ENCODE measurements at regions not wholly inside any gene's neighbourhood (a gene's known extent, or its start where the extent isn't known, plus 50 kb on each side); places are given as distances from the start of the nearest gene placed in this dataset.

GRCh38 chr2:150887926-150888325 lies 373.7 kb downstream of the RBM43 start:
- no peak for DNase-seq

DNA sequence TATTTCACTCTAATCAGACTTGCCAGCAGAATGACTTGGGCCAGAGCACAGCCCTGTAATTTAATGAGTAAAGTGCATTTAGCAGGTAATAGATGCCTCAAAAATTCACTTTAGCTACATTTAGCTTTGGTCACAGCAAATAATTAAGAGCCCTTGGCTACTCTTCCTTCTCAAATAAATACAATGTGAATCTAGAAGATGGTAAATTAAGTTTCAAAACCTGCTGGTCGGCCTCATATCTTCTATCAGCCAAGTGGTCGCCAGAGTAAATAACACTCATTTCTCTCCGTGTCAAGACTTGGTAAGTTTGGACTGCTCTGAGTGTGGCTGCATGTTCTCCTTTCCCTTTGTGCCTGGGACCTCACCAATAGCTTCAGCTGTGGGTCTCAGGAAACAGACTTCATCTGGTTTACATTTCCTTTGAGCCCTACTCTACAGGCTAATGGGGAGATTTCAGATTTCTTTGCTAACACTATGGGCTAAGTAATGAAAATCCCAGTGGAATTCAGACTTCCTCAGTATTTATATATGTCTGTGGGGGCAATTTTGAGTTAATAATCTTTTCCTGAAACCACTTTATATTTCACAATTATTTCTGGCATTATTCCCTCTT lies 375.8 kb downstream of the RBM43 start:
- no peak for DNase-seq

GRCh38 chr2:150885236-150885635 lies 376.4 kb downstream of the RBM43 start:
- no peak for DNase-seq

GRCh38 chr2:150883613-150883895 lies 378.1 kb downstream of the RBM43 start:
- no peak for DNase-seq

GRCh38 chr2:150882751-150883612 lies 378.7 kb downstream of the RBM43 start:
- DNase-seq, result no peak

- no peak for DNase-seq
These were observed 380.7 kb downstream of the RBM43 start for GRCh38 chr2:150880986-150881385.

DNA sequence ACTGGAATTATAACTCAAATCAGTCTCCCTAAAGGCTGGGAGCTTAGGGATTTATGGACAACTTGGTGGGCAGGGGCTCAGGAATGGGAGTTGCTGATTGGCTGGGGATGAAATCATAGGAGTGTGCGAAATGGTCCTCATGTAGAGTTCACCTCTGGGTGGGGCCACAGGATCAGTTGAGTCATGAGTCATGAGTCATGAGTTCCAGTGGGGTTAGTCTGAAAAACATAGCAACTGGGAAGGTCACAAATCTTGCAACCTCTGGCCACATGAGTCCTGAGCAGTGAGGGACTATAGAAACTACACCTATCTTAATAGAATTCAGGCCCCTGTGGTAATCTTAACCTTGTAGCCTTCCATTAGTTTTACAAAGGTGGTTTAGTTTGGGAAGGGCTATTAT lies 383.3 kb downstream of the RBM43 start:
- no peak for DNase-seq

DNA sequence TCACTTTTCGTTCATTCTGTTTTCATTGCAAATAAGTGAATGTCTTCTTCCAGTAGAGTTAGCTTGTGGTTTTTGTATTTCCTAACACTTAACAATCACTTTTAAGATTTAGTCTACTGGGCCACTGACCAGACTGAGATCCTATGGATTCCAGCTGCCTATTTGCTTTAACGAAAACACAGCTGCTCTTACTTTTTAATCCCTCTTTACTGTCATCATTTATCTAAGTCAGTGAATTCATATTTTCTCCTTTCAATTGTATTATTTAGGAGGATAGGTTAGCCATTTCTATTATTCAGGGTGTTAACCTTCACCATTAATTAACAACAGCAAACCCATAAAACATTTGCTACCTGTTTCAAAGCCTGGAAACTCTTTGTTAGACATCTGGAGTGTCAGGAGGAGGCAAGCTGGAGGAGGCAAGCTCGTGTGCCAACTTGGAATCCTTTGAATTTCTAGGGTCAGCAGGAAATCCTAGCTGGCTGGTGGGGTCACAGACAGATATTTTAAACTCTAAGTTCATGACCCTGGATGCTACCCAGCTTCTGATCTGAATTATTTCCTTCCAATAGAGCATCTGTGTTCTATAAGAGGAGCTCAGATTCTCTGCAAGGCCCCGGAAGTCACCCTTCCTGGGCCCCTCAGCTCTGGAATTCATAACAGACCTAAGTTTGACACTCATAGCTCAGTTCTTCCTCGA lies 385.3 kb downstream of the RBM43 start:
- DNase-seq, result no peak

- DNase-seq, result no peak
These were observed 385.9 kb upstream of the RND3 start for GRCh38 chr2:150873396-150873772.

DNA sequence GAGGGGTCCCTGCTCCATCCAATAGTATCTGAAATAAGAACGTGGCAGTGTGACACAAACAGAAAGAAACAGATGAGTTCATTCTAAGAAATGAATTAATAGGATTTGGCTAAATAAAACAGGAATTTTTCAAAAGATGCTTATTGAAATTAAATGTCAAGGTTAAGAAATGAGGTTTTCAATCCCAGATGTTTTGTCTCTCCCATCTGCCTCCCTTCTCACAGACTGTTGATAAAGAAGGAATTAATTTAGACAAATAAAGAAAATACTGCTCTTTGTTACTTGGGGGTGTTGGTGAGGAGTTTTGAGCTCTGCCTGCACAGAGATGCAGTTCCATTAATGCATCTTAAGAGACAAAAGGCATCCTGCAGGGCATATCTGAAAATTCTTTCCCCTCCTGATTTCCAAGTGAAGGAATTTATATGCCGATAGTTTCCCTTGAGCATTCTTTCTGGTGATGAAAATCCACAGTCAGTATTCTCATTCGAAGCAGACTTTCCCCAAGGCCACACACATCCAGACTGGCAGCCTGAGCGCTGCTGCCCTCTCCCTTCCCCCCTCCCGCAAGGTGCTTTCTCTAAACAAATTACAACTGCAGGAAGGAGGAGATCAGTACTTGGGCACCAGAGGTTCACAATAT lies 385.4 kb upstream of the RND3 start:
- no peak for DNase-seq

GRCh38 chr2:150866431-150866830 lies 379.0 kb upstream of the RND3 start:
- DNase-seq, result no peak

- no peak for DNase-seq
These were observed 376.2 kb upstream of the RND3 start for GRCh38 chr2:150863691-150864090.

DNA sequence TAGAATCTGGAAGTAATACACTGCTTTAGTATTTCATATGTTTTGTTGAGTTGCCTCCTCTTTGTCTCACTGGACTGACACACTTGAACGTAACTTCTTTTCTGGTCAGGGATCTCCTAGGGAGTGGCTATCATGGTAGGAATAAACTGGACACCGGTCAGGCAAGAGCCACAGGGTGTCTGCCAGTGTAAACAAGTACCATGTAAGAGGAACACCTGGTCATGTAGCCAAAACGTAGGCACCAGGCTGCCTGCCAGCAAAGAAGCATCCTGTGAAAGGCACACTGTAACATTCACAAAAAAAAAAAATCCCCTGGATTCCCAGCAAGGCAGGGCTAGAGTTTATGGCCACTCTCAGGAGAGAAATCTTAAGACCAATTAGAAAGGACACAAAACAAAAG lies 372.8 kb upstream of the RND3 start:
- no peak for DNase-seq

DNA sequence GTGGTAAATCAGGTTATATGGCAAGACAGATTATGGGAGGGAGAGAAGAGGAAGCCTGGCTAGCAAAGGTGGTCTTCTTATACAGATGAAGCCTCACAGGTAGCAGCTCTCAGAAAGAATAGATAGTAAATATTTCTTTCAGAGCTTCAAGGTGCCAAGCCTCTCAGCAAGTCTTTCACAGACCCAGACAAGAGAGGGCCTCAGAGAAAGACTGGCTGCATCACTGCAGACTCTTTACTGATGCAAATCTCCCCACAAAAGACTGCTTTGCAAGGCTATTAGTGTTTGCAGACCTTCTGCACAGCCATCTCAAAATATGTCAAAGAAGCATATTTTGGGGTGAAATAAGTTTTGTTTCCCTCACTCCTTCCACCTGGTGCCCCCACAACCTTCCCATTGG lies 372.4 kb upstream of the RND3 start:
- no peak for DNase-seq

- DNase-seq, result no peak
These were observed 371.7 kb upstream of the RND3 start for GRCh38 chr2:150859162-150859561.

DNA sequence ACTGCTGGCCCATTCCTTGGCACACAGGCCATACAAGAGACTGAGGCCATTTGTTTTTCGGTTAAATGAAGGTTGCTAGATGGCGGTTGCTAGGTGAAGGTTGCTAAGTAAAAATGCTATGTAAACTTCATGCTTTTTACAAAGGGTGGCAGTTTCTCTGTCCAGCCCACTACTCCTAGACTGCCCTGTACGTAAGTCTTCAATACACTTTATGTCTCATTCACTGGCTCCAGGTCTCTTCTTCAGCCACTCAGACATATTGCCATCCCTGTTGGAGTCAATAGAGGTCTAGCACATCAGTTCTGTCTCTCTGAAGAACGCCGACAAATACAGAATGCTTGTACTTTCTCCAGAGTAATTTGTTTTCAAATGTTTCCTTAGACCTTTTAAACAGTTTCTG lies 370.9 kb upstream of the RND3 start:
- DNase-seq, result no peak

DNA sequence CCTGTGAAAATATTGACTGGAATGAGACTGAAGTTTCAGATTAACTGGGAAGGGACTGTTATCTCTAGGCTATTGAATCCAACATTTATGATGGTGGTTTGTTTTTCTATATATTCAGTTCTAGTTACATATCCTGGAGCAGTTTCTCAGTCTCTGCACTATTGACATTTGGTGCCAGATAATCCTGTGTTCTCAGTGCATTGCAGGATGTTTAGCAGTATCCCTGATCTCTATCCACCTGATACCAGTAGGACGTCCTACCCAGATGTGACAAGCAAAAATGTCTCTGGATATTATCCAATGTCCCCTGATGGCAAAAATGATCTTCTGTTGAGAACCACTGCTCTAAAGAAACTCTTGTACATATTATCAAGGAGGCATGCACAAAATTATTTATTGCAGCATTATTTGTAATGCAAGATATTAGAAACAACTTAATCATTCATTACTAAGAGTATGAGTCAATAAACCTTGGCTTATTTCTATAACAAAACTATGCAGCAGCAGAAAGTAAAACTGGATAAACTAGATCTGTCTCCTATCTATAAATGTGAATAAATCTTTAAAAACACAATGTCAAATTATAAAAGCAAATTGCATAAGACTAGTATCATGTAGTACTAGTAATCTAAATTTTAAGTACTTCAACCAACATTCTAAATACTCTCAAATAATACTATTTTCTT lies 369.3 kb upstream of the RND3 start:
- DNase-seq, result no peak

DNA sequence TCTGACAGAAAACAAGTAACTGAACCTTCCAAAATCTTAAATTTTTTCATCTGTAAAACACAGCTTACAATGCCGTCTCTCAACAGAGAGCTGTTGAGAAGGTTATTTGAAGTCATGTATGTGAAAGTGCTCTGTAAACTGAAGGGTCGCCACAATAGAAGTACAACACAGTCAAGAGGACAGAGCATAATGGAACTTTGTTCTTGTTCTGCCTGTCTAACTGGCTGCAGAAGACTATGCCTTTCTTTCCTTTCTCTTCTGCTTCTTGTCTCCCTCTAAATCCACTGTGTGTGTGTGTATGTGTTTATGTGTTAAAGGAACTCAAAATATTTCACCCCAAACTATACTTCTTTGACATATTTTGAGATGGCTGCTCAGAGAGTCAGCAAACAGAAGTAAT lies 365.8 kb upstream of the RND3 start:
- no peak for DNase-seq

- DNase-seq, result no peak
These were observed 363.2 kb upstream of the RND3 start for GRCh38 chr2:150850641-150851040.

- DNase-seq, result no peak
These were observed 360.1 kb upstream of the RND3 start for GRCh38 chr2:150847578-150847977.

DNA sequence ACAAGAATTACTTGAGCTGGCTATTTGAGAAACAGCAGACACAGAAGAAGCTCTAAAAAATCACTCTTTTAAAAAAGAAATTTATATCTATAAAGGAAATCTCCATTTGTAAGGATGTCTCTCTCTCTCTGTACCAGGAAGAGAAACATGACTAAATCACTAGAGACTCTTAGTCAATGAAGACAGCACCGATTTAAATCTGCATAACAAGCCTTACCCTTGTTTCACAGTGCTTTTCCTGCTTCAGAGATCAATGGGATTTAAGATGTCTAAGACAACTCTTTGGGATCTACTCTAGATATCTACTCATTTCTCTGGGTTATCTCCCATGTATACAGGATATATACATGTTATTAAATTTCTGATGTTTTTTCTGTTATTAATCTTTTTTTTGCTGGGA lies 359.2 kb upstream of the RND3 start:
- DNase-seq, result no peak

DNA sequence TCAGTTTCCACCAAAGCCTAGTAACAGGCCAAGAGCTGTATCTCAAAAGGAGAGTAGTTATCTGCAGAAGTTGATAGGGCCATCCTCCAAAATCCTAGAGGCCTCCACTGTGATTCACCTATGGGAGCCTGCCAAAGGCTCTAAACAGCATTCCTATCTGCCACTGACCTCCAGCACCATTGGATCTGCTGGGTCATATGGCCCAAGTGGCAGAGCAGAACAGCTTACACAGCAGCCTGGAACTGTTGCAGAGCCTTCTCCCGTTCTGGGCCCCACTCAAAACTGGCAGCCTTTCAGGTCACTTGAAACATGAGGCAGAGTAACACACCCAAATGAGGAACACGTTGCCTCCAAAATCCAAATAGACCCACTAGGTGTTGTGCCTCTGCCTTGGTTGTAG lies 345.2 kb upstream of the RND3 start:
- DNase-seq, result no peak

- no peak for DNase-seq
These were observed 336.7 kb upstream of the RND3 start for GRCh38 chr2:150824118-150824517.
